ENCODE measurements at regions not wholly inside any gene's neighbourhood (a gene's known extent, or its start where the extent isn't known, plus 50 kb on each side); places are given as distances from the start of the nearest gene placed in this dataset.

DNA sequence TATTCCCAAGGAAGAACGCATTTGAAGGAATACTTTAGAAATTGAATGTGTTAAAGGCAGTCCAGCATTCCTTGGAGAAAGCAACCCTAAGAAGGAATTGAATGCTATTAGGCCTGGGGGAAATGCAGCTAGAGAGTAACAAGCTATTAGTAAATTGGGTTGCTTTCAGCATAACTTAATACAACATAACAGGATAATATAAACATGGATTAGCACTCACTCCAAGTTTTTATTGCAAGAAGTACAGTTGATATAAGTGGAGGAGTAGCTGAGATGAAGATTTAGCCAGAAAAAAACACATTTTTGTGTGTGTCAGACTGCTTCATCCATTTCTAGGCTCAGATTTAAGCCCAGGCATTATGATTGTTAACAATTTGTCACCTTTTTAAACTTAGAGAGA, 314.6 kb downstream of the MEIS1 start:
- H3K4me3 ChIP-seq (ENCODE audit: low read length): no peak overlapping the region
- no peak for DNase-seq (ENCODE audit: low read depth)
- TF ChIP-seq CTCF (conservative IDR thresholded peaks at IDR 0.05; ENCODE audit: low read length): no peak

DNA sequence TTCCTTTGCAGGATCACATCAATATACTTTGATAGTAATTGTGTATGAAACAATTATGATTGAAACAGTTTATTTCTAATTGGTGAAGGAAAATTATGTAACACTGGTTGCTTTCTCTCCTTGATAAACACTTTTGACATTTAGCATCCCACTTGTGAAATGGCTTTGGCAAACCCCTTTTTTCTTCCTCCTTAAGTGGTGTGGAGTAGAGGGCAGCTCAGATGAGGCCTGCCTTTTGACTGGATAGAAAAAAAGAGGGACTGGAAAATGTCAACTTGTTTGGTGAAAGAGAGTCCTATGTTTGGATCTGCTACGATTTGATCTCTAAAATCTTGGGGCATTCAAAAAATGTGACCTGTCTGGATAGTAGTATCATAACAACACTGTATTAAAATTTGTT, 318.3 kb downstream of the MEIS1 start:
- no peak for TF ChIP-seq CTCF (conservative IDR thresholded peaks at IDR 0.05; ENCODE audit: low read length)
- no peak overlapping the region for H3K4me3 ChIP-seq (ENCODE audit: low read length)
- DNase-seq (ENCODE audit: low read depth): no peak

GRCh38 chr2:66753660-66754059, 318.7 kb downstream of the MEIS1 start:
- TF ChIP-seq CTCF (conservative IDR thresholded peaks at IDR 0.05; ENCODE audit: low read length): no peak
- no peak overlapping the region for H3K4me3 ChIP-seq (ENCODE audit: low read length)
- no peak for DNase-seq (ENCODE audit: low read depth)

- no peak for TF ChIP-seq CTCF (conservative IDR thresholded peaks at IDR 0.05; ENCODE audit: low read length)
- H3K4me3 ChIP-seq (ENCODE audit: low read length): no peak overlapping the region
- DNase-seq (ENCODE audit: low read depth): no peak
Observed at GRCh38 chr2:66755974-66756373, 321.0 kb downstream of the MEIS1 start.

GRCh38 chr2:66761826-66762225, 326.9 kb downstream of the MEIS1 start:
- TF ChIP-seq CTCF (conservative IDR thresholded peaks at IDR 0.05; ENCODE audit: low read length): no peak
- H3K4me3 ChIP-seq (ENCODE audit: low read length): no peak overlapping the region
- no peak for DNase-seq (ENCODE audit: low read depth)

- H3K4me3 ChIP-seq (ENCODE audit: low read length): no peak overlapping the region
- no peak for DNase-seq (ENCODE audit: low read depth)
- no peak for TF ChIP-seq CTCF (conservative IDR thresholded peaks at IDR 0.05; ENCODE audit: low read length)
Observed at GRCh38 chr2:66762761-66763160, 327.8 kb downstream of the MEIS1 start.

GRCh38 chr2:66766582-66766981, 331.7 kb downstream of the MEIS1 start:
- TF ChIP-seq CTCF (conservative IDR thresholded peaks at IDR 0.05; ENCODE audit: low read length): no peak
- no peak for DNase-seq (ENCODE audit: low read depth)

More at GRCh38 chr2:66766582-66766981, 331.7 kb downstream of the MEIS1 start:
- no peak overlapping the region for H3K4me3 ChIP-seq (ENCODE audit: low read length)

Data from AG10803 (cell line).